HG03196 (cell line): ENCODE measurements at regions not wholly inside any gene's neighbourhood (a gene's known extent, or its start where the extent isn't known, plus 50 kb on each side); places are given as distances from the start of the nearest gene placed in this dataset.

Experiments used
- ATAC-seq: cut with Tn5 transposase; IDR thresholded peaks from one replicate; pipeline ENCODE4 v1.9.1; 2021; ENCODE audit not compliant: unreplicated experiment

DNA sequence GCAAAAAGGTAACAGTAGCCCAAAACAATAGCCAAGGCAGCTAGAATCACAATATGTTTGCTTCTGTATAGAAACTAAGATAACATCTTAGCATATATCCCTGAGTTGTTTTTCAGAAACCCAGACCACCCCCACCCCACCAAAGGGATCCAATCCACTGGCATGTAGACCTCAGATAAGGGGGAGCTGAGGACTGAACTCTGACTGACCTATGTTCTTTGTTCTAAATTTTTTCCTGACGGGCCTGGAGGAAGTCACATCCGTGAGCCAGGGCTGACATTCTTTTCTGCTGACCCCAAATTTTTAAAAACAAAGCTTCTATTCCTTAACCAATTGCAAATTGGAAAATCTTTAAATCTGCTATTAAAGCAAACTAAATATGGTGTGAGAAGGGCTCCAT is 493.9 kb upstream of the IGFBP3 start:
- no peak for ATAC-seq

DNA sequence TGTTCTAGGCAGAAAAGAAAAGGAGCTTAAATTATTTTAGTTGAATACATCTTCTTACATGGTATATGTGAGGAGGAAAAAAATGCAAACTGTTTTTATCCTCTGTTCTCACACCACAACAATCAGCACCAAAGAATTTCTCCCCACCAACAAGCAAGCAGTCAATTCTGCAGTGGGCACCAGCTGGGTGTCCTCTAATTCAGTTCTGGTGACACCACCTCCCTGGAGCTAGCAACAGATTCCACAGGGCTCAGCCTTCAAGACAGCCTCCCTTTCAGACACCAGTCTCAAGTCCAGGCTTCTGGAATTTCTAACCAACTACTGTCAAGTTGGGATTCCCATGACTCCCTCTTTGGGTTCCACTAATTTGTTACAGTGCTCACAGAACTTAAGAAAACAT is 490.2 kb upstream of the IGFBP3 start:
- ATAC-seq, result no peak

DNA sequence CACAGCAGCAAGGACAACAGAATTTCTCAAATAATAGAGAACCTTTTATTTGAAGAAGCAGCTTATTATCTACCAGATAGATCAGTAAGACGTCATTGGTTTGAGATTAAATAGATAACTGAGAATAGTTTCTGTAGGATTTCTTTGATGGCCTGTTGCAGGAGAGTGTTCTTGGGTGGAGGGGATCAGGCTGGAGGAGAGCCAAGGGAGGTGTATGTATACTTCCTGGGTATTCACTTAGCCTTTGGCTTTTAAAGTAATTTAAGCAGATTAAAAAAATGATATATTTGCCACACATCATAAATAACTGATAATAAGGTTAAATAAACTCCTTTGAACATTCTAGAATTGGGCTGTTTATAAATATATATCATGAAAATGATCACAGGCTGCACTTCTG is 486.1 kb upstream of the IGFBP3 start:
- no peak for ATAC-seq

DNA sequence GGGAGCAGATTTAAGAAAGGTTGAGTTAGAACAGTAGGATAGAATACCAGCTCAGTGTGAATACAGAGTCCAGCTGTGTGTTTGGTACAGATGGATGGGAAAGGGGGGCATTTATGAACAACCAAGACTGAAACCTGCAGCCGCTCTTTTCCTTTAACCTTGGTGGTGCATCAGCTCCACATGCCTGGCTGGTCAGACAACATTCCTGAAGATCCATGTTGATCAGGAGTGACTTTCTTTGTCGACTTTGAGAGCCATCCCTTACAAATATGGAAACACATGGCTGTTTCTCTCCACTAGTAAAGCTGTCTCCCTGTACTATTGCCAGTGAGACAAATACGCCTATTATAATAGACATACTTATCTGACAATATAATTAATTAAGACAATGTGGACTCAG is 476.5 kb upstream of the IGFBP3 start:
- no peak for ATAC-seq

DNA sequence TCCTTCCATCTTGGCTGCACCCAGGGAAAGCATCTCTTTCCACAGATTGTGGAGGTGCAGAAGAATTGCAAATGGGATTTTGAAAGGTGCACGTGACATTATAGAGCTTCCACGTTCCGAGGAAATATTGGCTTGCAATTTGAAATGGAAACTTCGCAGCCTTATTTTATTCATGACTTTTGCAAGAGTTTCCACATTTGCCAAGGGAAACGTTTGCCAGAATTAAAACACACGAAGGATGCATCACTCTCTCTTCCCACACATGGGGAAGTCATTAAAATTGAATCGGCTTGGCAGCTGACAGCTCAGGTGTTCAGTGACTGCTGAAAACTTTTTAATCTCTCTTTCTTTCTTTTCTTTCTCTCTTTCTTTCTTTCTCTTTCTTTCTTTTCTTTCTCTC is 475.4 kb upstream of the IGFBP3 start:
- no peak for ATAC-seq

DNA sequence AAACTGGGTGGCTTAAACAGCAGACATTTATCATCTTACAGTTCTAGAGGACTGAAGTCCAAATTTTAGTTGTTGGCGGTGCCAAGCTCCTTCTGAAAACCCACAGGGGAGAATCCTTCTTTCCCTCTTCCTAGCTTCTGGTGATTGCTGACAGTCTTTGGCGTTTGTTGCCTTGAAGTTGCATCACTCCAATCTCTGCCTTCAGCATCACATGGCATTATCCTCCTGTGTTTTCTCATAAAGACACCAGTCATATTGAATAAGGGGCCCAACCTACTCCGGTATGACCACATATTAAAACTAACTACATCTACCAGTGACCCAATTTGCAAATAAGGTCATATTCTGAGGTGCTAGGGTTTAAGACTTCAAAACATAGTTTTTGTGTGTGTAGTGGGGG is 472.1 kb upstream of the IGFBP3 start:
- no peak for ATAC-seq

DNA sequence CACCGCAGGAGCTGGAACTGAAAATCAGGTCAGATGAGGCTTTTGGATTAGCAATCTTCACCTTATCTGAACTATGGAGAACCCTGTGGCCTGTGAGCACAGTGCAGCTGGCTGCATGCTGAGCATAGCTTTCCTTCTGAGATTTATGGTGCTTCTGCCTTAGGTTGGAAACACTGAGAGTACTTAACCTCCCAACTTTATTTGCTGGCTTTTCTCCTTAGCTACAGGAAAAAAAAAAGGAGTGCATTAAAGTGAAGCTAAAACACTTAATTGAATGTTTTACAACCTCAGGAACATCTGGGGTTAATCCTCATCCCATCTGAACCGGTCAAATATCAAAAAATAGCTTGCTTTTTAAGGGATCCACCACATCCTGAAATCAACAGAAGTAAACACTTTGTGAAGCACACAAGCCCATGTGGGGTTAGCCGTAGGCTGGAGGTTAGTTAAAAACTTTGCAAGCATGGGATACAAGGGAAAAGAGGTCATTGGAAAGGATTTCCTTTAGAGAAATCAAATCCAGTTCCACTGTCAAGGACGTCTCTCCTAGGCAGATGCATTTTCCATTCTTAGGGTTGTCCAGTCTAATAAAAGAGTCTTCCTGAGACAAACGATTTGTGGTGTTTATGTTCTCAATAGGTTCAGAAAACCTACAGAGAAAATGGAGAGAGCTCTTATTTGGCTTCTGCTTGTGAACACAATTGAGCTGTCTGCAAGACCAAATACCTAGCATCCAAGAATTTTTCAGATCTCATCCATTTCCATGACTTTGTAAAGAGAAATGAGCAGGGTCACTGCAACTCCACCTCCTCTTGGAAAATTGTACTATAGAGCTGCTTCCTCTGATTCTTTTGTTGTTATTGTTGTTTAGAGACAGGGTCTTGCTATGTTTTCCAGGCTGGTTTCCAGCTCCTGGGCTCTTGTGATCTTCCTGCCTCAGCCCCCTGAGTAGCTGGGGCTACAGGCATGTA is 470.4 kb upstream of the IGFBP3 start:
- no peak for ATAC-seq

DNA sequence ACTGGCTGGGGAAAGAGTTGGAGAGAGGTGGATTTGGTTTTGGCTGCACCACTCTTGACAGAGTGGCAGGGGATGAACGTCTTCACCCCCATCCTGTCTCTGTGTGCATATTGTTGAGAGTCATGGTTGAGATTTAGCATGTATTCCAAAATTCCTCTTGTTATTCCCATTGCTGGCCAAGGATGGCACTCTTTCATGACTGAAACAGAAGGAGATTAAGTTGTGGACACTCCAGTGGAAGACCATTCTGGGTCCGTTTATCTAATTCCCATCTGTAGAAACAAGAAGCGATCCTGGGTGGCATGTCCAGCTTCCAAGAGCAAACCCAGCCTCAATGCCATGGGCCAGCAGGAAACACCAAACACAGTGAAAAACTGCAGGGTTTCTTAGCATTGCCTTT is 469.0 kb upstream of the IGFBP3 start:
- ATAC-seq, result no peak

DNA sequence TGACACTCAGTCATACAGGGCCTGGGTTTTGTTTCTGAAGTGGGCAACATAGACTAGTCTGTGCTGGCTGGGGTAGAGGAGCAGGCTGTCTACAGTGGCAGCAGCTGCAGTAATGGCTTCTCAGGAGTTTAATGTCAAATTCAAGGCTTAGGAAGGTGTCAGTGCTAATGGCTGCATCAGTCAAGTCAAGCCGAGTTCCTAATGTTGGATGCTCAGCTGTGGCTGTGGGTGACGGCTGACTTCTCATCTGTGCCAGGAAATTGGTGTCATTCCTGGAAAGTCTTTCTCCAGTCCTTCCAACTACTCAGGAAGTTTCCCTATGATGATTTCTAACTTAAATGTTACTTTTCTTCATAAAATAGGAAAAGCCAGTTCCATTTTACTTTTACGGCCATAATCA is 468.1 kb upstream of the IGFBP3 start:
- ATAC-seq, result no peak

DNA sequence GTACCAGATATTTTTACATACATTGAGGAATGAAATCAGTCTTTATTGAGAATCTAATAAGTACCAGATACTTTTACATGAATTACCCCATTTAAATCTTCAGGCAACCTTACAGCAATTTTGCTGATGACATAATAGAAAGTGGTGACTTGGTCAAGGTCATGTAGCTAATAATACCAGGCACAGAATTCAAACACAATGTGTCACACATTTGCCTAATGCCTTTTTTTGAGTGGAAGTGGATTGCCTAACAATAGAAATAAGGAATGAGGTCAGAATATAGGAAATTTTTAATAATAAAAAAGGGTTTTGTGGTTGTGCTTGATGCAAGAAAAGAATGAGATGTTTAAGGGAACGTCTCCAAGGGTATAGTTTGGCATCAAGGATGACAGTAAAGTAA is 466.6 kb upstream of the IGFBP3 start:
- no peak for ATAC-seq

DNA sequence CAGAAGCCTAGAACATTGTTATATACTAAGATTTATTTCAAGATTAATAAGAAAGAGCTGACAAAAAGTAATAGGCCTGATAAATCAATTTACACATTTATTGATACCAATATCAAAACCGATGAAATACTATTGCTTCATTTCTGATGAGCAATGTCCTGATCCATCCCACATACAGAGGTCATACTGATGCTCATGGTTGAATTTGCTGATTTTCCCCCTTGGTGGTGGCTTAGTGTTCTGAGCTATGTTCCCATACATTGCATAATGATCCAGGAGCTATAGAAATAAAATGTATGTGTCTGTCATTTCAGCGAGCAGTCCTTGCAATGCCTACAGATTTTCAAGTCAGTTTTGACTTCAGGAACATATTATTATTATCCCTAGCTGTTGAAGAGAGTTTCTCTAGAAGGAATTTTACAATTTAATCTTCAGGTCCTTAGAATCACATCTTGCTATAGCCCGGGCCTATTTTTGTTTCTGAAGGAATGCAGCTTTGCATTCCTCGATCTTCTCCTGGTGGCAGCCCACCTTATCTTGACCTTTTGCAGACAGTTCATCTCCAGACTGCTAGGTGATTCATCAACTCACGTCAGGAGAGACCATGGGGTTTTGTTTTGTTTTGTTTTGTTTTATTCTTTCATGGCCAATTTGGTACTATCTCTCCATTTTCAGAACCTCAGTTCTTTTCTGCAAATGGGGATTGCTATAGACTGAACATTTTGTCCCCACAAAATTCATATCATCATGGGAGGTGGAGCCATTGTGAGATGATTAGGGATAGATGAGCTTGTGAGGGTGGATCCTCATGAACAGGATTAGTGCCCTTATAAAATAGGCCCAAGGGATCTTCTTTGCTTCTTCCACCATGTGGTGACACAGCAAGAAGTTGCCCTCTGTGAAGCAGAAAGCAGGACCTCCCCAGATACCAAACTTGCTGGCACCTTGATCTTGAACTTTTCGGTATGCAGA is 465.6 kb upstream of the IGFBP3 start:
- no peak for ATAC-seq

DNA sequence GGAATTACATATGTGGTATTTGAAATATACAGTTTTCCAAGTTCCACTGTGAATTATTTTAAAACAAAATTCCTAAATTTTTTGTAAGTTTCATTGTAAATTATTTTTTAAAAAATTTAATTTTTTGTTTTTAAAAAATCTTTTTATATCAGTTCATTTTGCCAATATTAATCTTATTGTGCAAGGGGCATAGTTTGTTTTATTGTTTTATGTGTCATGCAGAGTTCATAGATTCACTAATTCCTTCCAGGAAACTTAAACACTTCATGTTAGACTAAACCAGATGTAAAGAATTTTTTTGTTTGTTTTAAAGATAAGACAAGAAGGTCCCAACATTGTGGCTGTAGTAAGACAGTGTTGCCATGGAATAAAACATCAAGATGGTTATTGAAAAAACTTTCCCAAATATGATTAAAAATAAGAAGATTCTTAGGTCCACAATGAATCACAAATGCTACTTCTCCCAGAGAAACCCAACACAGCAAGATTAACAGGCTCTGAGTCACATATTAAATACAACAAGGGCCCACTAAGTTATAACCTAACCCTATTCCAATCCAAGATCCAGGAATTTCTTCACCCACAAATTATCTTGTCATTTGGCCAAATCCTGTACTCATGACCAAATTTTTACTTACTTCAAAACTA is 464.7 kb upstream of the IGFBP3 start:
- ATAC-seq, result no peak

DNA sequence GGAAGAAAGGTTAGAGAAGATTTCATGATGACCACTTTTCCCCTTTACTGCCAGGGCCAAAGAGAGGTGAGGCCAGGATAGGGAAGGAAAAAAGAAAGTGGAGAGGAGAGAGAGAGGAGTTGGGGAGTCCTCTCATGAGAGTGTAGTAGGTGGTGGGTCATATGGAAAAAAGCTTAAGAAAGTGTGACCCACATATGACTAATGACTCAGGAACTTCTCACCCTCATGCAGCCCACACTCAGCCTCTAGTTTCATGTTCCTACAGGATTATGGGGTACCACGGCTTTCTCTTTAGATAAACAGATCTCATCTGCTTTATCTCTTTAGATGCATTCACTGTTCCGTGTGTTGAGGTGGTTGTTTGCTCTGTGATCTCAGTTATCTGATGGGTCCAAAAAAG is 462.5 kb upstream of the IGFBP3 start:
- no peak for ATAC-seq

DNA sequence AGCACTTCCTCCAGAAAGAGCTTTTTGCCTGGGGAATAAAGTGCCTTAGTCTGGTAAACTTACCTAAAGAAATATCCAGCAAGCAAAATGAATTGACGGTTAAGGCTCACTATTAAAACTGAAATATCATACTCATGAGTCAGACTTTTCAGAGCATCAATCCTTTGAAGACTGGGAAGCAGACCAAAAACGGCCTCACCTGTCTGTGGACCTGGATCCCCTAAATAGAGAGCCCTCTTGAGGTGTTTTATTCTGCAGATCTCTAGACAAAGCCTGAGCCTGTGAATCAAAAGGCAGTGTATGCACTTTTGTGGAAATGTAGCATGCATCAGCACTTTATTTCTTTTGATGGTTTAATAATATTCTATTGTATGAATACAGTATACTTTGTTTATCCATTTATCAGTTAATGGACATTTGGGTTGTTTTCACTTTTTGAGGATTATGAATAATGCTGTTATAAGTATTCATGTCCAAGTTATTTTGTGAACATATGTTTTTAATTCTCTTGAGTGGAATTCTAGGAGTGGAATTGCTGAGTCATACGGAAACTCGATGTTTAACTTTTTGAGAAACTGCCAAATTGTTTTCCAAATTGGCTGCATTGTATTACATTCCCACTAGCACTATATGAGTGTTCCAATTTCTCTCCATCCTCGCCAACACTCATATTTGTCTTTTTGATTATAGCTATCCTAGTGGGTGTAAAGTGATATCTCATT is 449.0 kb upstream of the IGFBP3 start:
- no peak for ATAC-seq

DNA sequence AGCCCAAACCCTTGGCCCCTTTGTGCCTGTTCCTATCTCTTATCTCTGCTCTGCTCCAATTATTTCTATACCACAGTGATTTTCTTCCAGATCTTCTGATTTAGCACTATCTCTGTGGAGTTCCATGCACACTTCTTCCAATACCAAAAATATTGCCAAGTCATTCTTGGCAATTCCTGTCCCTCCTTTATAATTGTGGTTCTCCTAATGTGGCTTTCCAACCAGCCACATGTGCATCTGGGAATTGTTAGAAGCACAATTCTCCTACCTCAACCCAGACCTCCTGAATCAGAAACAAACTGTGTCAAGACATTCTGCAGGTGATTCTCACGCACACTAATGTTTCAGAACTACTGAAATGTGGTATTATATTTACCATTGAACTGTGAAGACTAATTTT is 447.8 kb upstream of the IGFBP3 start:
- ATAC-seq, result no peak

DNA sequence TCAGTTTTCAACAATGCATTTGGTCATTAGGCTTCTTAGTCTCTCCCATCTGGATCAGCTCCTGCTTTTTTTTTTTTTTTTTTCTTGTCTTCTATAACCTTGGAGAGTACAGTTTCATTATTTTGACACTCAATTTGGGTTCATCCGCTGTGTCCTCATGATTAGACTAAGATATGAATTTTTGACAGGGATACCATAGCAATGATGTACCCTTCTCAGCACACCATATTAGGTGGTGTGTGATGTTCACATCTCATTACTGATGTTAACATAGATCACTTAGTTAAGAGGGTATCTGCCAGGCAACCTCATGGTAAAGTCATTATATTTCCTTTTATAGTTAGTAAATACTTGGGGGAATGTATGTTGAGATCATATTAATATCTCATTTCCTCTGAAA is 445.5 kb upstream of the IGFBP3 start:
- no peak for ATAC-seq

DNA sequence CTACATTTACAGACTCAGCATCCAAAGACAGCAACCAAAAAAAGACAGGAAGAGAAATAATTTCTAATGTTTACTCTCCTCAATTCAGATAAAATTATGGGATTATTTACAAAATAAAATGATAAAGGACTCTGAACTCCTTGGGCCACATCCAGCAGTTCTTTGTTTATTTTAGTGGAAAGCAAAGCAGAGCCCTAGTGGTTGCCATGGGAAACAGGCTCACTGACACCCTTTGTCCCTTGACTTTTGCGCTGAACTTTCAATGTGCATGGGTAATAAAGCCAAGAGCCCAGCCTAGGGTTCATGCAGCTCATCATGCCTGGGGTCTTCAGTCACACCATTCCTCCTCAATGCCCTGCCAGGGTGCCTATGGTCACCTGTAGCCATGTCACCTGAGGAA is 442.6 kb upstream of the IGFBP3 start:
- ATAC-seq, result no peak

DNA sequence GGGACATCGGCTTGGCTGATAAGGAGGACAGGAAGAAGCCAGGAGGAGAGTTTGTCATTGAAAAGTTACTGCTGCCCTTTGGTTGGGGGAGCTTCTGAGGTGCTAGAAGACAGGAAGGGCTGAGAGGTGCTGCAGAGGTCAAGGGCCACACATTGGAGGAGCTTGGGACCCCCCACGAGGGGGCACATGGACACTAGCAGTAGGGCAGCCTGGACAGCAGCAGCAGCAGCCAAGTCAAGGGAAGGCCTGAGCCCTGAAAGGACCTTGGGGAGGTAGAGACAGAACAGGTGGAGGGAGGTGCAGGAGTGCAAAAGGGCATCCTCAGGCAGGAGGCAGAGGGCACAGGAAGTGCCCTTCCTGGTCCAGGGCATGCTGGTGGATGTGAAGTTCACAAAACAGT is 439.7 kb upstream of the IGFBP3 start:
- no peak for ATAC-seq

DNA sequence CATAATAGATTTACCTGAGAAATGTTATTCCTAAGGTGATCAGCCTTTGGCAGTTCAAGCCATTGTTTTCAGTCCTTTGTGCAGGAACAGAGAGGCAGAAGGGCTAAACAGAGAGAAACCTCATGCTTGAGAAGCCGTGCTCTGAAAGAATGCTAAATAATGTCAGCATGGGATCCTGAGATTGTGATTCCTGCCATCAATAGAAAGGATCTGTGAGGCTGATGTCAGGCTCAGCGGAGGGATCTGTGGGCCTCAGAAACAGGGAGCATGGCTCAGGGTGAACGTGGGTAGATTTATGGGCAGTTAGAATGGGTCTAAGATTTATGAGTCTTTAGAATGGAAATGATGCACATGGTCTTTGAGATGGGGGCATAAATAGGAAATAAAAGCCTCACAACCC is 439.2 kb upstream of the IGFBP3 start:
- no peak for ATAC-seq

DNA sequence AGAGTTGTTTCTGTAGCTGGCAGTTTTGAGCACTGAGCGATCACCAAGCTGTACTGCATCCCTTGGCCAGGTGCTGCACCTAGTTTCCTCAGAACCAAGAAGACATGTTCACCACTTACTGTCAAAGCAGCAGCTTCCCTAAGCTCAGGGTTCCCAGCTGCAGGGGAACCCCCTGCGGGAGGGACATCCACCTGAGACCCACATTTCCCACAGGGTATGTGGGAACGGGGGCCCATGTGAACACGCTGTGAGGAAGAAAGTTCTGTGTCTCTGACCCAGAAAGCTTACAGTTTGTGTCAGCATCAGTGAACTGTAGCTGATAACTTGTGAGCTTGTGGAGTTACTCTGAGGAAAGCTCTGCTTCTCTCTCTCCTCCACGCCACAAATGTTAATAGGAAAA is 436.8 kb upstream of the IGFBP3 start:
- no peak for ATAC-seq

DNA sequence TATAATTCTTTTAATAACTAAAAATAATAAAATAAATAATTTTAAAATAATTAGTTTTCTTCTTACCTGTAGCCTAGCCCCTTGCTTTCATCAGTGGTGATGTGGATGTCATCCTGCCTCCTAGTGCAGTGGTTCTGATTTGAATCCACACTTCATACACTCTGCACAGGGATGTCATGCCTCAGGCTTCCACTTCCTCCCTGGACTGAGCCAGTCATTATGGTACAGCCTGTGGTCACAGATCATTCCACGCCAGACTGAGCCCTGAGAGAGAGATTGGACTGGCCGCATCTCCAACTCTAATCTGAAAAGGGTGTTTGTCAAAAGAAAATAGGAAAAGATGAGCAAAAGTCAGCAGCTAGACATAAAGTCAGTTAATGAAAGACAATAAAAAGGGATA is 436.2 kb upstream of the IGFBP3 start:
- no peak for ATAC-seq
